Stimulated activated CD4-positive, alpha-beta T cell treated with anti-CD3 and anti-CD28 coated beads, Interleukin-4, amount 100 ng/mL, for 48 hours (primary cell): ENCODE measurements at regions not wholly inside any gene's neighbourhood (a gene's known extent, or its start where the extent isn't known, plus 50 kb on each side); places are given as distances from the start of the nearest gene placed in this dataset.
"Not testable (repeated sequence)": the region's sequence is repeated elsewhere in the genome, so short reads cannot be mapped to it uniquely, and the experiment has no call there.

Source experiments
- DNase-seq, 2 donors: peaks; one replicate each; pipeline ENCODE4 v3.0.0-alpha.2; 2020; ENCODE audit warnings: low read depth in 2 of 2

DNA sequence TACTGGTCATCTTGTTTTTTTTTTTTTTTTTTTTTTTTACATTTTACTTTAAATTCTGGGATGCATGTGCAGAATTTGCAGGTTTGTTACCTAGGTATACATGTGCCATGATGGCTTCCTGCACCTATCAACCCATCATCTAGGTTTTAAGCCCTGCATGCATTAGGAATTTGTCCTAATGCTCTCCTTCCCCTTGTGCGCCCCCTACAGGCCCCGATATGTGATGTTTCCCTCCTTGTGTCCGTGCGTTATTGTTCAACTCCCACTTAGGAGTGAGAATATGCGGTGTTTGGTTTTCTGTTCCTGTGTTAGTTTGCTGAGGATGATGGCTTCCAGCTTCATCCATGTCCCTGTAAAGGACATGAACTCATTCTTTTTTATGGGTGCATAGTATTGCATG is 249.6 kb upstream of the SLC16A7 start:
- DNase-seq: not testable (repeated sequence)

DNA sequence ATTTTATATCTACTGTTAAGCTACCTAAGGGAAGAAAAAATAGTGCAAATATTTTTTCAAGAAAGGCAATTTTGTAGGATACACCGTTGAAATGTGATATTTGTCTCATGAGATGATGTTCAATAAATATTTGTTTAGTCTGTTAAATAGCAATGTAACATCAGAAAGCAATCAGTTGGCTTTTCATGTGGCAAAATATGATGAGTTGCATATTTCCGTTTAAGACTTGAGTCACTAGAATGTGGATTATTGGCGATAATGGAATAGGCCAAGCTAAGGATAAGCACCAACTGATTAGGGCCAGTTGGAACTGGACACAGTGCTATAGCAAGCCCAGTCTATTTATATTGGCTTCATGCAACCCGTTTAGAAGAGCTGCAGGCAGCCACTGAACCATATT is 250.4 kb upstream of the SLC16A7 start:
- DNase-seq: no peak

DNA sequence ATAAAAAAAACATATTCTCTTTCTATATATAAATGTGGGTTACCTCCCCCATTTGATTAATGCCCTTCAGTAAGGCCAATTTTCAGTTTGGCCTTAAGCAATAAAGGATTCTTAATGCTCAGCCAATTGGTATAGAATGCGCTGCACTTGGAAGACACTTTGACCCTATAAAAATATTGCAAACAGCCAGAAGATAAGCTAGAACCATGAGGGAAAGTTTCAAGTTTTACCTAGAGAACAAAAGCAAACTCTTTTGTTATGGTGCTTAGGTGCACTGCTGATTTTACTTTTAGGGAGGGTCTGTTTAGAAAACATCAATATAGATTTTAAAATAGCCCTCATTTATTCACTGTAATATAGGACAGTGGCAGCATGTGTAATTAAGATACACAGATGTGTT is 251.6 kb upstream of the SLC16A7 start:
- DNase-seq: no peak

DNA sequence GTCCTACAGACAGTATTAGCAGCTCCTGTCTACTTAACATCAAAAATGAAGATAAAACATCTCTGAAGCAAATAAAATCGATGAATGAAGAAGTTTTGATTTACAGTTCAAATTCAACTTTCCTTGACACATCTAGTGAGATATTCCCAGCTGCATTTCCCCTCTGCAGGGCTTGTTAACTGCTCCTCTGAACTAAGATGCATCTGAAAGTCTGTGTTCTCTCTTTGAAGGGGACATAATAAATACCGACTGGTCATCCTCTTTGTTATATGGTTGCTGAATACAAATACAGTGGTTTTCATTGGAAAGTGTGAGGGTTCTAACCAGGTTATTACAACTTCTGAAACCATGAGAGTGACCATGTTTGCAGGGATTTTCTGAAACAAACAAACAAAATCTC is 266.4 kb upstream of the SLC16A7 start:
- no peak for DNase-seq

DNA sequence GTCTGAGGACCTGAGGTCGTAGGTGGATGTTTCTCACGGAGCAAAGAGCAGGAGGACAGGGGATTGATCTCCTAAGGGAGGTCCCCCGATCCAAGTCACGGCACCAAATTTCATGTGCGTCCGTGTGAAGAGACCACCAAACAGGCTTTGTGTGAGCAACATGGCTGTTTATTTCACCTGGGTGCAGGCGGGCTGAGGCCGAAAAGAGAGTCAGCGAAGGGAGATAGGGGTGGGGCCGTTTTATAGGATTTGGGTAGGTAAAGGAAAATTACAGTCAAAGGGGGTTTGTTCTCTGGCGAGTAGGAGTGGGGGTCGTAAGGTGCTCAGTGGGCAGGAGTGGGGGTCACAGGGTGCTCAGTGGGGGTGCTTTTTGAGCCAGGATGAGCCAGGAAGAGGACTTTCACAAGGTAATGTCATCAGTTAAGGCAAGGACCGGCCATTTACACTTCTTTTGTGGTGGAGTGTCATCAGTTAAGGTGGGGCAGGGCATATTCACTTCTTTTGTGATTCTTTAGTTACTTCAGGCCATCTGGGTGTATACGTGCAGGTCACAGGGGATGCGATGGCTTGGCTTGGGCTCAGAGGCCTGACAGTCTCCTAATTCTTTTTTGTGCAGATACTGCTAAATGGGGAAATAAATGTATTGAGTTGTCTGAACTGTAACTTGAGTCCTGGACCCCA is 267.3 kb upstream of the SLC16A7 start:
- not testable (repeated sequence) for DNase-seq

DNA sequence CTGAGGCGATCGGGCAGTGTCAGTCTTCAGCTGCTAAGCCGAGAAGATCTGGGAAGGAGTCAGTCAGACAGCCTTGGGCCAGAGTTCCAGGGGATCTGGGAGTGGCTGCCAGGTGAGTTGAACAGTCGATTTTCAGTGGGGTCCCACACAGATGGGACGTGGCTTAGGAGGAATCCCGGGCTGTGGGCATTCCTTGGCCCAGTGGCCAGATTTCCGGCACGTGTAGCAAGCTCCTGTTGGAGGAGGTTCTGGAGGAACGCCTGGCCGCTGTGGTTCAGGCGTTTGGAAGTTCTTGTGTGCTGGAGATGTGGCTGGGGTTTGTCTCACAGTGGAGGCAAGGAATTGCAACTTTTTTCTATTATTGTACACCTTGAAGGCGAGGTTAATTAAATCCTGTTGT is 269.4 kb upstream of the SLC16A7 start:
- not testable (repeated sequence) for DNase-seq

DNA sequence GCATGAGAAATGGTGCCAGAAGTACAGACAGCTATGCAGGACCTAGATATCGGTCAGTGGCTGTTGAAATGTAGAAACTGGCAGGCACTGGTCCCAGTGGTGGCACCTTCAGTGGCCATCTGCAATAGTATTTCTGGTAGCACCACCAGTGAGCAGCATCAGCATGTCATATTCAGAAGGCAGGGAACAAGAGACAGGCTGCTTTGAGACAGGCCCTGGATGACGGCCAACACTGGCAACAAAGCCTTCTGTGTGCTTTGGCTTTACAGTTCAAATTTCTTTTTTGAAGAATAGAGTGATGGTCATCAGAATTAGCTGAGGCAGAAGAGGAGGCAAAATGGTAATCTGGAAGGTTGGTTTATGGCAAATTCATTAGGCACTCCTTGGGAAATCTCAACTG is 273.4 kb upstream of the SLC16A7 start:
- no peak for DNase-seq

DNA sequence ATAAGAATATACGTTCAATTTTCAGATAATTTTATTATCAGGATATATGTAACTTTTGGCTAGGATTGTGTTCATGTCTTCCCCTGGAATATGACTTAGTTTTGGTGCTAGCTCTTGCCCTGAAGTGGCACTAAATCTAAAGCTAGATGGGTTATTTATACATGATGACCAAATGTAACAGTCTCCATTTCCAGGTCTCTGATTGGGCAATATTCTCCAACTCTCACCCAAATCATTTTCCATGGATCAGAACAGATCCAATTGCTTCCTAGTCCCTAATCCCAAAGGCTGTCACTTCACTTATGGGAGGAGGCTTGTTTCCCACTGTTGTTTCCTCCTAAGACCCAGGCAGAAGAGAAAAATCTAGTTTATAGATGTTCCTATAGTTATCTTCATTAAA is 274.6 kb upstream of the SLC16A7 start:
- no peak for DNase-seq

DNA sequence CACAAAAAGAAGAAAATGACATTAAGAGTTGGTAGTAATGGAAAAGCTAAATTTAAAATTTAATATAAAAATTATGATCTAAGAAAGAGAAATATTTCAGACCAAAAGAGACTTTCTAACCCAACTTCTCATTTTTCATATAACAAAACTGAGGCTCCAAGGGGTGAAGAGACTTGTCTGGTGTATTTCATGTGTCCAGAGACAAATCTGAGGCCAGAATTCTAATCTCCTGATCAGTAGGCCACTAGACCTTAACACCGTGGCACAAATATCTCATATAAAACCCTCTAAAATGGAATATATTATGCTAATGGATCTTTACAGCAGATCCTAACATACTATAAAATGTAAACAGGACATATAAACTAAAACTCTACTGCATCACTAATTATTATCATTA is 275.7 kb upstream of the SLC16A7 start:
- DNase-seq: no peak

DNA sequence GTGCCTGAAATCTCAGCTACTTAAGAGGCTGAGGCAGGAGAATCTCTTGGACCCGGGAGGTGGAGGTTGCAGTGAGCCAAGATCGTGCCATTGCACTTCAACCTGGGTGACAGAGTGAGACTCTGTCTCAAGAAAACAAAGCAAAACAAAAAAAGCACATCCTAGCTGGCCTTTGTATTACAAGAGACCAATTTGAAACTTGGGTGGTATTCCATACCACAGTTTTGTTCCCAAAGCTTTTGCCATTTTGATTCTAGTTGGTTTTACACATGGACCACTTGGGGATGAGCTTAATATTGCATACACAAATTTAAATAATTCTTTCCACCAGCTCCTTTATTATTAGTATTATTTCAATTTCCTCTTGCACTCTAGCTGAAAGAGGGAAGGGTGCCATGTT is 276.9 kb upstream of the SLC16A7 start:
- DNase-seq: no peak

DNA sequence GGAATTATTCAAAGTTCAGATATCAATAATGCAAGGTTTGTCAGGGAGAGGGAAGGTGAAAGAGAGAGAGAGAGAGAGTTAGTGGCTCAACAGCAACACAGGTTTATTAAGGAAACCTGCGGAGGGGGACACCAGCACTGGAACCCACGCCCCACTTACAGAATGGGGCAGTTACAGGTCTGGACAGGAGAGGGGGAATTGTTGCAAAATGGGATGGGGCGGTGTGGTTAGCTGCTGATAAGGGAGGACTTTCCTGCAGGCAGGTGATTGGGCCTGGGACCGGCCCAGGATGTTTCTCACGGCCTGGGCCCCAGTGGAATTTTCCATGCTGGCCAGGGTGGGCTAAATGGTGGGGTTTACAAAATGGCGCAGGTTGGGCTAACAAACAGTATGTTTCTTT is 278.2 kb upstream of the SLC16A7 start:
- no peak for DNase-seq

DNA sequence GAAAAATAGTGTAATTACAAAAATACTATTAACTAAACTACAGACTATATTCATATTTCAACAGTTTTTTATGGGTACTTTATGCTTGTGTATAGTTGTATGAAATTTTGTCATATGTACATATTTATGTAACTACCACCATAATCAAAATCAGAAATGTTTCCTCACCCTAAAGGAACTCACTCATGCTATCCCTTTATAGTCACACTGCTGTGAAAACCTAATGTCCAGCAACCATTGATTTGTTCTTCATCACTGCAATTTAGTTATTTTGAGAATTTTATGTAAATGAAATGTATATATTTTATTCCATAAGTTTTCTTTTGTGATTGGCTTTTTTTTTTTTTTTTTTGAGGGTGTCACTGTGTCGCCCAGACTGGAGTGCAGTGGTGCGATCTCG is 278.9 kb upstream of the SLC16A7 start:
- no peak for DNase-seq

DNA sequence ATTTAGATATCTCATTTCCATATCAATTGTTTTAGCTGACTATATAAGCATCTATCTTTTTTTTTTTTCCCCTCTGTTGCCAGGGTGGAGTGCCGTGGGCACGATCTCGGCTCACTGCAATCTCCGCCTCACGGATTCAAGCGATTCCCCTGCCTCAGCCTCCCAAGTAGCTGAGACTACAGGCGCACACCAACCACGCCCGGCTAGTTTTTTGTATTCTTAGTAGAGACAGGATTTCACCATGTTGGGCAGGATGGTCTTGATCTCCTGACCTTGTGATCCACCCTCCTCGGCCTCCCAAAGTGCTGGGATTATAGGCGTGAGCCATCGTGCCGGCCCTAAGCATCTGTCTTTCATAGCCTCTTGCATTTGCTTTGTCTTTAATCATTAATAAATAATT is 279.5 kb upstream of the SLC16A7 start:
- DNase-seq: not testable (repeated sequence)

DNA sequence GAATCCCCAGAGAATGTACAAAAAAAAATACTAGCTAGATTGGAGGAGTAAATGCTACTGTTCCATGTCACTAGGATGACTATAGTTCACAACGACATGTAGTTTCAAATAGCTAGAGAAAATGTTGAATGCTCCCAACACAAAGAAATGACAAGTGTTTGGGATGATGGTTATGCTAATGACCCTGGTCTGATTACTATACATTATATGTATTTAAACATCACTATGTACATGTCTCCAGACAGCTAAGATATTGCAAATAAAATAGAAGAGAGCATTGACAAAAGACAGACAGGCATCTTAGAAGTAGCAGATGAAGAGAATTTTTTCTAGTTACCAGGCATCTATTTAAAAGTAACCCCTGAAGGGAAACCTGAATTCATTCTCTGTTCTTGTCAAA is 281.6 kb upstream of the SLC16A7 start:
- DNase-seq: no peak

DNA sequence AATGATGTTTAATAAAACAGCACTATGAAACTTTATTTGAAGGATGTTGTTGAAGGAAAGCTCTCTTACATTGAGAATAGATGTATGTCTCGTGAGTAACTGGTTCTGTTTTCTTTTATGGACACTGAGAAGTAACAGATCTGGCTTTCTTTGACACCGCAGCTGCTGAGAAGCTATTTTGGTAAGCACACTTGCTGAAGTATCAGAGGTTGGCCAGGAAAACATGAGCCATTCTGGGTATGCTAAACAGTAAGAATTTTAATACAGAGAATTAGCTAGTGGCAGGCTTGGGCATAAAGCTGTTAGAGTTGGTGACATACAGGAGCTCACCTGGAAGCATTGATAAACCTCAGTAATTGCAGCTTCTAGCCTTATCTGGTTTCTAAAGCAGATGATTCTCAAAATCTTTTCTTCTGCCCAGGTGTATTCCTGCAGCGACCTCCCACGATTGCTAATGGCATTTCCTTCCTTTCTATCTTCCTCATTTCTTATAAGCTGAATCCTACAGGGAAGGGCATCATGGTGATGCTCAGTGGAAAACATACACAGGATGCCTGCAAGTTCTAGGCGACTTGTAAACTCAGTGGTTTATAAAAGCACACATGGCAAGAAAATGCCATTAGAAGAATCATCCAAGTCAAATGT is 291.6 kb upstream of the SLC16A7 start:
- DNase-seq: no peak

DNA sequence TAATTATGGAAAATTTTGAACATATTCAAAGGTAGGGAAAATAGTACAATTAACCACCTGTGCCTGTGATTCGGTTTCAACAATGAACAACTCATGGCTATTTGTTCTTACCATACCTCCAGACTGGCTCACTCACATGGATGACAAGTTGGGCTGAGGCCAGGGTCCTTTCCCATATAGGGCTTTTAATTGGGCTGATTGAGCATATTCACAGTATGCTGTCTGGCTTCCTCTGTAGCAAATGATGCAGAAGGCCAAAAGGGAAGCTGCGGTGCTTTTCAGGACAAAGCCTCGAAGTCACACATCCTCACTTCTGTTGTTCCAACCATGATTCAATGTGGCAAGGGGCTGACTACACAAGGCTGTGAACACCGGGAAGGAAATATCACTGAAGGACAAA is 297.5 kb upstream of the SLC16A7 start:
- no peak for DNase-seq

DNA sequence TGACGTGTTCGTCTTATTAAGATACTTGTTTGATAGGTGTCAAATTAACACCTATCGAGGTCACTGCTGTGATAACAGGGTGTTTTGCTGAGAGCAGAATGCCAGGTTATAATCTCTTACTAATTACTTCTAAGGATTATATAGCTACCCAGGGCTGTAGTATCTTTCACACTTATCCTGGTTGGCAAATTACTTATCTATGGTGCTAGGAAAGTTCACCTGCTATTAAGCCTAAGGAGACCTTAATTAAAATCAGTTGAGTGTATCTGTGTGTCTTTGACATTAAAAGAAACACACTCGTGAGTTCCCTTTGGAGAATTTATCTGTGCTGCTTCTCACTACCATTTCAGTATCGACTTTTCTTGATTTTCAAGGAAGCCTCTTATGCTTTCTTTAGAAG is 301.6 kb upstream of the SLC16A7 start:
- no peak for DNase-seq

DNA sequence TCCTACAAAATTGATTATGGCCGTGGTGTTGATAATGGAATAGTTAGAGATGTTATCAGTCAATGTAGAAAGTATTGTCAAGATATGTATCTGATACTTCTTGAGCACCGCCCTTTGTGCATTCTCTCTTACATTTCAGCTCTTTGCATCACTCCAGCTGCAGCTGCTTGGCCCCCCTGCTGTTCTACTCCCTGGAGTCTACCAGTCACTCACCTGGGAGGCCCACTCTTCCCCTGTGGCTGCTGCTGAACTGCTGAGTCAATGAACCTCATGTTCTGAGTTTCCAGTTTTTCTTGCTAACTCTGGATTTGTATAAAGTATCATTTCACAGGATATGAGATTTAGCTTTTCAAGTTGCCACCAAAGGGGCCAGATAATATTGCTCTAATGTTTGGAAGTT is 312.8 kb upstream of the SLC16A7 start:
- no peak for DNase-seq

DNA sequence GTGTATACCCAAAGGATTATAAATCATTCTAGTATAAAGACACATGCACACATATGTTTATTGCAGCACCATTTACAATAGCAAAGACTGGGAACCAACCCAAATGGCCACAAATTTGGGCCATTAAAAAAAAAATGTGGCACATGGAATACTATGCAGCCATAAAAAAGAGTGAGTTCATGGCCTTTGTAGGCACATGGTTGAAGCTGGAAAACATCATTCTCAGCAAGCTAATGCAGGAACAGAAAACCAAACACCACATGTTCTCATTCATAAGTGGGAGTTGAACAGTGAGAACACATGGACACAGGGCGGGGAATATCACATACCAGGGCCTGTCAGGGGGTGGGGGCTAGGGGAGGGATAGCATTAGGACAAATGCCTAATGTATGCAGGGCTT is 322.3 kb upstream of the SLC16A7 start:
- DNase-seq: not testable (repeated sequence)

DNA sequence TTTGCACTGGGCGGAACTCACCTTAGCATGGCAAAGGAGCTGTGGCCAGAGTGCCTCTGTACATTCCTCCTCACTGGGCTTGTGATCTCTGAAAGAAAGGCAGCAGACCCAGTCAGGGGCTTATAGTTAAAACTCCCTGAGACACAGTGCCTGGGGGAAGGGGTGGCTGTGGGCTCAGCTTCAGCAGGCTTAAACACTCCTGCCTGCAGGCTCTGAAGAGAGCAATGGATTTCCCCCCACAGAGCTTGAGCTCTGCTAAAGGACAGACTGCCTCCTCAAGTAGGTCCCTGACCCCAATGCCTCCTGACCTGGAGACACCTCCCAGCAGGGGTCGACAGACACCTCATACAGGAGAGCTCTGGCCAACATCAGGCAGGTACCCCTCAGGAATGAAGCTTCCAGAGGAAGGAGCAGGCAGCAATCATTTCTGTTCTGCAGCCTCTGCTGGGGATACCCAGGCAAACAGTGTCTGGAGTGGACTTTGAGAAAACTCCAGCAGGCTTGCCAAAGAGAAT is 327.5 kb upstream of the SLC16A7 start:
- DNase-seq: no peak

DNA sequence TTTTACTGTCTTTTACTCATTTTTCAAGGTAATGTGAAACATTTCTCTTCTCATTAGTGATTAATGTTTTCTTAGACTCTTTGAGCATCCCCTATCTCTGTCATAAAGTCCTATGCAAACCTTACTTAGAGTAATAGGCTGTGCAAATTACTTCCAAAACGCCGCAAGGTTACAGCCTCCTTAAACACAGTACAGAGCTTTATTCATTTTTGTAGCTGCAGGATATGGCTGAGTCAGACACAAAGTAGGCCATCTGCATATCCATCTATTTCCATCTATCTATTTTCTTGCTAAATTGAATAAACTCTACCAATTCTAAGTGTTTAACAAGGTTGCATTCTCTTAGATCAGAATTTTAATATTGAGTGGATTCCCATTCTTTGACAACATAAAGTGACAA is 335.6 kb upstream of the SLC16A7 start:
- no peak for DNase-seq

DNA sequence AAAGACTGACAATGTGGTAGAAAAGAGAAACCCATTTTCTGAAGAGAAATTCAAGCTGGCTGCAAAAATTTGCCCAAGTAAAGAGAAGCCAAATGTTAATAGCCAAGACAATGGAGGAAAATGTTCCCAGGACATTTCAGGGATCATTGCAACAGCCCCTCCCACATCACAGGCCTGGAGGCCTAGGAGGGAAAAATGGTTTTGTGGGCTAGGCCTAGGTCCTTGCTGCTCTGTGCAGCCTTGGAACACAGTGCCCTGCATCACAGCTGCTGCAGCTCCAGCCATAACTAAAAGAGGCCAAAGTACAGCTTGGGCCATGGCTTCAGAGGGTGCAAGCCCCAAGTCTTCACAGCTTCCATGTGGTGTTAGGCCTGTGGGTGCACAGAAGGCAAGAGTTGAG is 332.4 kb upstream of the LRIG3 start:
- DNase-seq: no peak

DNA sequence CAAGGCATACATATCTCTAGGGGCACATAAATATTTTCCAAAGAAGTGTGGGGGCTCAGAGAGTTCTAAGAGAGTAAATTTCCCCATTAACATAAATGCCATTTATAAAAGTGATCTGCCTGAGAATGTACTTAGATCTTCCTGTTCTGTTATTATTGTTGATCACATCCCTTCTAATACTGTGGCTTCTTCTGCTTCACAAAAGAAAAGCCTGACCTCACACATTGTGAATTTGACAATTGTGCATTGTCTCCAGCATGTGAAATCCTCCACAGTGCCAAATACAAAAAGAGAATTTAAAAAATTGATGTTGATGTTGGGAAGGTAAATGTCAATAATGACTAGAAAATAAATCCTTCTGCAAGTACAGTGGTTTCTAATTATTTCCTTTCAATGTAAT is 330.5 kb upstream of the LRIG3 start:
- no peak for DNase-seq

DNA sequence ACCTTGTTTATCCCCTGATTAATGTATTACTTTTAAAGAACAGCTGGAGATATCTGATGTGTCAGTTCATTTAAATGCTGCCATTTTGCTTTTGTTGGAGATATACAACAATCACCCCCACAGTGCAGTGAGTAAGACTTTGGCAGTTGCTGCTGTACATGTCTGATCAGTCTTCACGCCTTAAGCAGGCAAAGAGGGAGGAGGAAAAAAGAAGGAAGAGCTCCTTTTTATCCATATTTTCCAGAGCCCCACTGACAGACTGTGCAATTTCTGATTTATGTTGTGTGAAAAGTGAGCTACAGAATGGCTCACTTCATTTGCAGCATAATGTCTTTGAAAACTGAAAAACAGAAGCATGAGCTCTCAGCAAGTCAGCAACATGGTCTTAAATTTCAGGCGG is 319.7 kb upstream of the LRIG3 start:
- no peak for DNase-seq
